HUES64 (cell line): ENCODE measurements at regions not wholly inside any gene's neighbourhood (a gene's known extent, or its start where the extent isn't known, plus 50 kb on each side); places are given as distances from the start of the nearest gene placed in this dataset.

Experiments used
- H3K27ac ChIP-seq: 2 replicates; pipeline ENCODE4 v1.7.0; 2013; ENCODE audit warnings: low read depth, low read length, inconsistent platforms
- H3K27me3 ChIP-seq: 2 replicates; pipeline ENCODE4 v1.6.1; 2013; ENCODE audit warnings: mild to moderate bottlenecking, low read length; ENCODE audit not compliant: insufficient read depth
- H3K36me3 ChIP-seq: 2 replicates; pipeline ENCODE4 v1.6.1; 2013; ENCODE audit warnings: mild to moderate bottlenecking, low read length; ENCODE audit not compliant: insufficient read depth
- H3K4me1 ChIP-seq: 2 replicates; pipeline ENCODE4 v1.6.1; 2013; ENCODE audit warnings: mild to moderate bottlenecking, low read length, moderate library complexity; ENCODE audit not compliant: insufficient read depth
- H3K4me3 ChIP-seq: 2 replicates; pipeline ENCODE4 v1.5.1; 2013; ENCODE audit warnings: mild to moderate bottlenecking, low read length, moderate library complexity
- H3K9ac ChIP-seq: 2 replicates; pipeline ENCODE4 v1.6.1; 2013; ENCODE audit warnings: mild to moderate bottlenecking, low read depth, low read length
- H3K9me3 ChIP-seq: 2 replicates; pipeline ENCODE4 v1.6.1; 2013; ENCODE audit warnings: low read depth, low read length; ENCODE audit not compliant: insufficient read depth
- WGBS: fragments of 150-250, 120-280 bp; methylation state at CpG from one replicate; pipeline ENCODE4 v1.1.7; 2013; ENCODE audit warnings: missing lambda C conversion rate; 5-methylcytosine and 5-hydroxymethylcytosine counted together

DNA sequence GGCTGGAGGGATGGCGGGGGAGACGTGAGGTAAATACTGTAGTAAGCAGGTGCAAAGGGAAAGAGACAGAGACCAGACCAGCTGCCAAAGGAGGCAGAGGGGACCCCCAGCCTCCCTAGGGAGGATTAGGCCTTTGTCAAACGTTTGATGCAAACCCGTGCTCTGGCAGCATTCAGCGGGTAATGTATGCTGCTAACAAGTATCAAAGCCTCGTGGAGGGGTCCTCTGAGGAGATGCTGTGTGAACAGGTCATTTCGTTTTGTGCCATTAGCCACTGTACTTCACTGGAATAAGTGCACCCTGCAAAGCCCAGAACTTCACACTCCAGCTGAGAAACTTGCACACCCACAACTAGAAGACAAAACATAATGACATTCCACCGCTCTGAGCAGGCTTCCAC is 644.5 kb downstream of the NPHP4 start:
- Histone ChIP-seq H3K36me3 (no peaks in the 10 kb centered on the region), H3K9me3 (no peaks in the 10 kb centered on the region), H3K27ac (no peak overlapping the region), H3K9ac (no peak overlapping the region), H3K27me3 (no peaks in the 10 kb centered on the region), H3K4me1 (no peaks in the 10 kb centered on the region), H3K4me3 (no peak overlapping the region)
- 91% methylated on average over 8 of the region's 8 CpGs for WGBS

DNA sequence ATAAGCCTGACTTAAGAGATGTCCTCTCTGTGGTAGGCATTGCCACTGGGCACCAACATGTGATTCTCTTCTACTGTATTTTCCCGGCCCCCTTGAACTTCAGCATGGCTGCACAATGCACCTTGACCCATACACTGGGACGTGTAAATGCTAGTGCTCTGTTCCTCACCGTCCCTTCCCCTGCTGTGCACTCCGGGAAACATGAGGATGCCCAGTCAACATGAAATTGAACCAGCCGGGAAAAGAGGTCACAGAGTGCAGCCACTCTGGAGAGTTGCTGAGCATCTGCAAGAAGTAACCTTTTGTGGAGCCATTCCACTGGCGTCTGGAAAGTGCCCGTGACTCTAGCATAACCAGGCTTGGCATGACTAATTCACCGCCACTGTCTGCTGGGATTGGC is 646.7 kb downstream of the NPHP4 start:
- no peaks in the 10 kb centered on the region for H3K27me3 ChIP-seq
- H3K4me3 ChIP-seq, result no peak overlapping the region
- no peaks in the 10 kb centered on the region for H3K4me1 ChIP-seq
- 95% methylated on average over 8 of the region's 8 CpGs for WGBS
- H3K27ac ChIP-seq, result no peak overlapping the region
- no peaks in the 10 kb centered on the region for H3K9me3 ChIP-seq
- no peaks in the 10 kb centered on the region for H3K36me3 ChIP-seq
- H3K9ac ChIP-seq, result no peak overlapping the region

DNA sequence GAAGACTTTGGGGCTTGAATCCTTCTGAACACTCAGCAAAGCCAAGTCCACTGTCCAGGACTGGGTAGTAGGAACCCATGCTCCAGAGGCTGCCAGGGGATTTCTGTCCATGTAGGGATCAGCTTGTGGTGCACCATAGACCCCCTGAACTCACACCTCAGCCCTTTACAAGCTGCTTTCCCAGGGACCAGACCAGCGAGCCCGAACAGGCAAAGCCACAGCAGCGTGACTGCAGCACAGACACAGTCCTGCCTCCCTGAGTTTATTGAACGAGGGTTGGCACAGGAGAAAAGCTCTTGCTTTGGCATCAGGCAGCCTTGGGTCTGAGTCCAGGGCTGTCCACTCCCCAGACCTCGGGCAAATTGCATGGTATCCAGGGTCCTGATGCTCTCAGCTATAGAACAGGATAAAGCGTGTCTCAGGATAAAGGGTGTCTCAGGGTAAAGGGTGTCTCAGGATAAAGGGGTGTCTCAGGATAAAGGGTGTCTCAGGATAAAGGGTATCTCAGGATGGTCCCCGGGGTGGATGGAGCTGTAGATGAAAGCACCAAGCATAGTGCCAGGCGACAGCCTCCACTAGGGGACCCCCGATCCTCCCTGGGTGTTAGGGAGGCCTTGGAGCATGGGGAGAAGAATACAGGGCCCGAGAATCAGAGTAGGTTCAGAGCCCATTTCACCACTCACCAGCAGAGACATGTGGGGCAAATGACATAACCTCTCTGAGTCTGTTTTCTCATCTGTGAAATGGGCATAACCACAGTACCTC is 648.8 kb downstream of the NPHP4 start:
- H3K27me3 ChIP-seq, result no peaks in the 10 kb centered on the region
- no peak overlapping the region for H3K9ac ChIP-seq
- H3K36me3 ChIP-seq, result no peaks in the 10 kb centered on the region
- WGBS, result 94% methylated on average over 10 of the region's 10 CpGs
- H3K4me3 ChIP-seq, result no peak overlapping the region
- H3K9me3 ChIP-seq, result no peaks in the 10 kb centered on the region
- no peaks in the 10 kb centered on the region for H3K4me1 ChIP-seq
- no peak overlapping the region for H3K27ac ChIP-seq

DNA sequence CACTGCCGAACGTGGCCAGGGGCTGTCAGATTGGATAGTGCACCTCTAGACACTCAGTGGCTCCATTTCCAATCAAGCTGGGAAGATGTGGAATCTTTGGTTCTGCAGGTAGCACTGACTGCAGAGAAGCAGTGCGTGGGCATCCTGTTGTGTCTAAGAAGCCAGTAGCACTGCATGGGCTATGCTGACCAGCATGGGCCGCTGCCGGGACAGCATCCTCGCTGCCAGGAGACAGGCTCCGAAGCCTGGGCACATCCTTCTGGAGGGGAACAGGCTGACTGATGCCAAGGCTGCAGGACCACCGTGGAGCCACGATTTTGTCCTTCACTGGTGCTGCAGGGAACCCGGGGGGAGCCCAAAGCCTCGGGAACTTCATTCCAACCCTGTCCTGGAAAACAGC is 649.4 kb downstream of the NPHP4 start:
- H3K9ac ChIP-seq, result no peak overlapping the region
- WGBS, result 94% methylated on average over 11 of the region's 11 CpGs

DNA sequence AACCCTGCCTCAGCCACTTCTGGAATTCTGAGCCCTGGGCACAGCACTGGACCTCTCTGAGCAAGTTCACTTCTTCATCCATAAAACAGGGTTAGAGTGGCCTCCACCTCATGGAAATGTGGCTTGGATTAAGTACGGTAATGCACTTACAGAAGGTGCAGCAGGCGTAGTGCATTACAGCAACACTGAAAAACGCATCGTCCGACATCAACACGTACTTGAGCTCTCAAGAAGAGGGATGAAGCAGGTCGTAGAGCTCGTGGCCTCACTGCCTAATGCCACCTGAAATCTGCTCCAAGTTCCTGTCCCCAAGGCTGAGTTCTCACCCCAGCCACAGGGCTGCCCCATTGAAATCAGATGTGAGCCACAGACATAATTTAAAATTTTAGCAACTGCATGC is 650.1 kb downstream of the NPHP4 start:
- Histone ChIP-seq H3K36me3 (no peaks in the 10 kb centered on the region), H3K9ac (no peak overlapping the region), H3K27ac (no peak overlapping the region), H3K4me1 (no peaks in the 10 kb centered on the region), H3K27me3 (no peaks in the 10 kb centered on the region), H3K4me3 (no peak overlapping the region), H3K9me3 (no peaks in the 10 kb centered on the region)
- WGBS, result 92% methylated on average over 8 of the region's 8 CpGs

More for the DNA sequence above, 649.4 kb downstream of the NPHP4 start:
- H3K4me1 ChIP-seq, result no peaks in the 10 kb centered on the region
- H3K27me3 ChIP-seq, result no peaks in the 10 kb centered on the region
- no peaks in the 10 kb centered on the region for H3K9me3 ChIP-seq
- no peak overlapping the region for H3K4me3 ChIP-seq
- no peaks in the 10 kb centered on the region for H3K36me3 ChIP-seq
- no peak overlapping the region for H3K27ac ChIP-seq

DNA sequence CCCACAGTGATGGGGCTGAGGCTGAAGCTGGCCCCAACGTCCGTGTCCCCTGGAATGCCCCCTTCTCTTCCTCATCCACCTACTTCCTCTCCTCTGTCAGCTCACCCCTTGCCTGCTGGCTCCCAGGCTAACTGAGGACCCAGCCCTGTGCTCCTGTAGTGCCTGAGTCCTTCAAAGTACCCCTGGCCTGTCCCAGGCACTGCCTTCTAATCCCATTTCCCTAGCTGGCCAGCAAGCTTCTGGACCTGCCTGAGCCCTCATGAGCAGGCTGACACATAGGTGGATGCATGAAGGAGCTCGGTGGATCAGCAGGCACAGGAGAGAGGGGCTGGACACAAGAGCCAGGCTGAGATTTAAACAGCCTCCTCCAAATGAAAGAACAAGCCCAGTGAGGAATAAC is 650.8 kb downstream of the NPHP4 start:
- H3K27me3 ChIP-seq, result no peaks in the 10 kb centered on the region
- WGBS, result 98% methylated on average over 3 of the region's 3 CpGs
- no peaks in the 10 kb centered on the region for H3K4me1 ChIP-seq
- H3K9me3 ChIP-seq, result no peaks in the 10 kb centered on the region
- H3K27ac ChIP-seq, result no peak overlapping the region
- H3K9ac ChIP-seq, result no peak overlapping the region
- no peaks in the 10 kb centered on the region for H3K36me3 ChIP-seq
- no peak overlapping the region for H3K4me3 ChIP-seq

DNA sequence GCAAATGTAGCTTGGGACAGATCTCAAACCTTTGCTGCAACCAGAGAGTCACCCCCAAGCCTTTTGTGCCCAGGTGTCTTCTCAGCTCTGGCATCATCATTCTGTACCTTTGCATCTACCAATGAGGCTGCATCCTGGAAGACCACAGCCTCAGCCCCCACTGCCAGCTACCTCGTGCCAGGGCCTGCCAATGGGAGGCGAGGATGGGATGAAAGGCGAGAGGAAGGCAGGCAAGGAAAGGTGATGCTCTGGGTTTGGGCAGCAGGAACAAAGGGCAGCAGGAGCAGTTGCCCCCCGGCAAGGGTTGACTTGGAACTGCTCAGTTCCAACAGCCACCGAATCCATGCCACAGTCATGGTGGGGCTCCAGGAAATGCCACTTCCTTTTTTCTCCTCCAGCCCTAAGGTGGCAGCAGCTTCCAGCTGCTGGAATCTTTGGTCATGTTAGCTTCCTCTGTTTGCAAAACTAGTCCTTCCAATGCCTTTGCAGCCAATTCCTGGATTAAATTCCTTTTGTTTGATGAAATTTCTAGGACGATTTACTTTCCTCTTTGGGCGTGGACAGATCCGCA is 651.6 kb downstream of the NPHP4 start:
- 96% methylated on average over 8 of the region's 8 CpGs for WGBS
- Histone ChIP-seq H3K4me1 (no peaks in the 10 kb centered on the region), H3K9me3 (no peaks in the 10 kb centered on the region), H3K4me3 (no peak overlapping the region), H3K27me3 (no peaks in the 10 kb centered on the region), H3K36me3 (no peaks in the 10 kb centered on the region), H3K27ac (no peak overlapping the region), H3K9ac (no peak overlapping the region)

DNA sequence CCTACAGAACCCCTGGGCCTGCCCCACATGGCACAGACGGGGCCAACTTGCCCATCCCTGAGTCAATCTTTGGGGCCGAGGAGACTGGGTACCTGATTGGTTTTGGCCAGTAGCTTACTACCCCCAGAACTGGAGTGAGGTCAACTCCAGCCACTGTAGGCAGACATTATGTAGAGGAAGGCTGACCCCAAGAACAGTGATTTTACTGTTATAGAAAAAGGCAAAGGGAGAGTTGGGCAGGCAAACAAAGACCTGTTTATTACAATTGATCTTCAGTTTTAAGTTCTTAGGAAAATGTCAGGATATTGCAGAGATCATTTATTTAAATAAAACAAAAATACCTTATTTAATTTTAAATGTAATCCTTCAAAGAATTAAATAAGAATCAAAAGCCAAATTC is 653.8 kb downstream of the NPHP4 start:
- Histone ChIP-seq H3K9me3 (no peaks in the 10 kb centered on the region), H3K4me1 (no peaks in the 10 kb centered on the region), H3K4me3 (no peak overlapping the region), H3K27me3 (no peaks in the 10 kb centered on the region), H3K27ac (no peak overlapping the region), H3K36me3 (no peaks in the 10 kb centered on the region), H3K9ac (no peak overlapping the region)
- 93% methylated on average over 2 of the region's 2 CpGs for WGBS

DNA sequence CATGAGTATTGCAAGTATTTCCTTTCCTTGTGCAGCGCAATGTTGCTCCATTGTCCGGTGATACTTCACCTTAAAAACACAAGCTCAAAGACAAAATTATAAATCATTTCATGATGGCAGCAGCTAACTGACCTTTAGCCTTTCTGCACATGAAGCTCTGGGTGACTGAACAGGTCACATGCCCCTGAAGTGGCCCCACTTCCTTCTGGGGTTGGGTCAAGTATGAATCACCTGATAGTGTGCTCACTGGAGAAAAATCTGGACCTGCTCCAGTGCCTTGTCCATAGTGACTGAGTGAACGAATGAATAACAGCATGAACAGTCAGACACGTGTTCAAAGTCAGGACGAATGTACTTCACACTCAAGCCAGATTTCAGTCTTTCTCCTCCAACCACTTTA is 658.9 kb downstream of the NPHP4 start:
- 90% methylated on average over 5 of the region's 5 CpGs for WGBS
- 0 out of 2 replicates have a peak, but pooled peaks cover 3% of the 10 kb centered on the region for H3K9me3 ChIP-seq
- no peaks in the 10 kb centered on the region for H3K27me3 ChIP-seq
- no peak overlapping the region for H3K4me3 ChIP-seq
- H3K27ac ChIP-seq, result no peak overlapping the region
- H3K4me1 ChIP-seq, result no peaks in the 10 kb centered on the region
- H3K36me3 ChIP-seq, result no peaks in the 10 kb centered on the region
- H3K9ac ChIP-seq, result no peak overlapping the region

DNA sequence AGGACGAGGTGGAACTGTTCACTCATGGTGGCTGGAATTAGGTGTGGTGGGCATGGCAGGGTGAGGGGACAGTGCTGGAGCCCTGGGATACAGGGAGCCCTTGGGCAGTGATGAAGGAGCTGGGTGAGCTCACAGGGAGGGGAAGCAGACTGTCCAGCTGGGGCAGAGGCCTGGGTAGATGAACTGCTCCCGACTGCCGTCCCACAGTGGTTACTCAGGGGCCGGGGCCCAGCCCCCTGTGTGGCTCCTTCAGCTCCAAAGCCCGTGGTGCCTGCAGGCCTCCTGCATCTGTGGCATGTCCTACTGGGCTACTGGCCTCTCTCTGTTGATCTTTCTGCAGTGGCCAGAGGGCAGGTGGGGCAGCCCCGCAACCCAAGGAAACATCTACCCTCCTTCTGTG is 661.1 kb downstream of the NPHP4 start:
- no peak overlapping the region for H3K27ac ChIP-seq
- H3K9me3 ChIP-seq, result peaks cover 20% of the 10 kb centered on the region
- H3K36me3 ChIP-seq, result no peaks in the 10 kb centered on the region
- 94% methylated on average over 6 of the region's 6 CpGs for WGBS
- no peaks in the 10 kb centered on the region for H3K27me3 ChIP-seq
- no peak overlapping the region for H3K4me3 ChIP-seq
- H3K9ac ChIP-seq, result no peak overlapping the region
- H3K4me1 ChIP-seq, result no peaks in the 10 kb centered on the region

DNA sequence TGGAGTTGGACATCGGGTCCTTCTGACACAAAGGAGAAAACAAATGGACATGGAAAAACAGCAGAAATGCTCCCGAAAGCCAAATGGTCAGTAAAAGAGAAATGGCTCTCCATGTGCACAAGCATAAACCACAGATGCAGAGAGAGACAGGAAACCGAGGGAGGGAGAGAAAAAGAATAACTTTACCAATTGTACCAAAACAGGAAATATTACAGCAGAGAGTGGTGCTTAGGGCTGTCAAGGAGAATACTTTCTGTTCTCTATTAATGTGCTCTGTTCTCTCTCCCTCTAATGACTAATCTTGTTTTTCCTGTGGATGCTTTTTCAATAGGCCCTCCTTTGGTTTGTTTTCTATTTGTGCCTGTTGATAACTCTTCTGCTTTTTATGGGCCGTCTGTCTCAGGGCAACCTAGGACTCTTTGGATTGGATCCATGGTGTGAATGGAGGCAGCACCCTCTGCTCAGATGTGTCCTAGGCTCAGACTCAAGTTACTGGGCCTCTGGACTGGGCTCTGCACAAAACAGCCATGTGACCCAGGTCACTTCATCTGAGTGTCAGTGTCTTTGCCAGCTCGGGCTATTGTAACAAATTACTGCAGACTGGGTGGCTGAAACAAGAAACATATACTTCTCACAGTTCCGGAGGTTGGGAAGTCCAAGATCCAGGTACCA is 663.0 kb downstream of the NPHP4 start:
- Histone ChIP-seq H3K36me3 (no peaks in the 10 kb centered on the region), H3K4me1 (no peaks in the 10 kb centered on the region), H3K4me3 (no peak overlapping the region), H3K9ac (no peak overlapping the region), H3K27me3 (no peaks in the 10 kb centered on the region), H3K9me3 (peaks cover 20% of the 10 kb centered on the region), H3K27ac (no peak overlapping the region)
- 92% methylated on average over 5 of the region's 6 CpGs for WGBS
